ENCODE measurements at regions not wholly inside any gene's neighbourhood (a gene's known extent, or its start where the extent isn't known, plus 50 kb on each side); places are given as distances from the start of the nearest gene placed in this dataset.

- TF ChIP-seq TAF1 (IDR thresholded peaks at IDR 0.05; ENCODE audit: borderline replicate concordance, low read depth, low read length): no peak
- TF ChIP-seq, protein P1, sequence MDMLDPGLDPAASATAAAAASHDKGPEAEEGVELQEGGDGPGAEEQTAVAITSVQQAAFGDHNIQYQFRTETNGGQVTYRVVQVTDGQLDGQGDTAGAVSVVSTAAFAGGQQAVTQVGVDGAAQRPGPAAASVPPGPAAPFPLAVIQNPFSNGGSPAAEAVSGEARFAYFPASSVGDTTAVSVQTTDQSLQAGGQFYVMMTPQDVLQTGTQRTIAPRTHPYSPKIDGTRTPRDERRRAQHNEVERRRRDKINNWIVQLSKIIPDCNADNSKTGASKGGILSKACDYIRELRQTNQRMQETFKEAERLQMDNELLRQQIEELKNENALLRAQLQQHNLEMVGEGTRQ (IDR thresholded peaks at IDR 0.05; ENCODE audit: borderline replicate concordance, low read depth, low read length): no peak
- TF ChIP-seq, protein P2, sequence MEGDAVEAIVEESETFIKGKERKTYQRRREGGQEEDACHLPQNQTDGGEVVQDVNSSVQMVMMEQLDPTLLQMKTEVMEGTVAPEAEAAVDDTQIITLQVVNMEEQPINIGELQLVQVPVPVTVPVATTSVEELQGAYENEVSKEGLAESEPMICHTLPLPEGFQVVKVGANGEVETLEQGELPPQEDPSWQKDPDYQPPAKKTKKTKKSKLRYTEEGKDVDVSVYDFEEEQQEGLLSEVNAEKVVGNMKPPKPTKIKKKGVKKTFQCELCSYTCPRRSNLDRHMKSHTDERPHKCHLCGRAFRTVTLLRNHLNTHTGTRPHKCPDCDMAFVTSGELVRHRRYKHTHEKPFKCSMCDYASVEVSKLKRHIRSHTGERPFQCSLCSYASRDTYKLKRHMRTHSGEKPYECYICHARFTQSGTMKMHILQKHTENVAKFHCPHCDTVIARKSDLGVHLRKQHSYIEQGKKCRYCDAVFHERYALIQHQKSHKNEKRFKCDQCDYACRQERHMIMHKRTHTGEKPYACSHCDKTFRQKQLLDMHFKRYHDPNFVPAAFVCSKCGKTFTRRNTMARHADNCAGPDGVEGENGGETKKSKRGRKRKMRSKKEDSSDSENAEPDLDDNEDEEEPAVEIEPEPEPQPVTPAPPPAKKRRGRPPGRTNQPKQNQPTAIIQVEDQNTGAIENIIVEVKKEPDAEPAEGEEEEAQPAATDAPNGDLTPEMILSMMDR (IDR thresholded peaks at IDR 0.05): no peak
- TF ChIP-seq FOXJ3 (CRISPR knock-in tag; IDR thresholded peaks at IDR 0.05): no peak
- no peak for TF ChIP-seq TEAD4 (IDR thresholded peaks at IDR 0.05; ENCODE audit: borderline replicate concordance, insufficient read depth)
- no peak for TF ChIP-seq ELF1 (IDR thresholded peaks at IDR 0.05)
- TF ChIP-seq, protein P3, sequence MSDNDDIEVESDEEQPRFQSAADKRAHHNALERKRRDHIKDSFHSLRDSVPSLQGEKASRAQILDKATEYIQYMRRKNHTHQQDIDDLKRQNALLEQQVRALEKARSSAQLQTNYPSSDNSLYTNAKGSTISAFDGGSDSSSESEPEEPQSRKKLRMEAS (IDR thresholded peaks at IDR 0.05; ENCODE audit: low read depth): no peak
- TF ChIP-seq JUND (IDR thresholded peaks at IDR 0.05): no peak
Measured at GRCh38 chr1:222416001-222416791, 131.7 kb downstream of the HHIPL2 start.
